ENCODE measurements at regions not wholly inside any gene's neighbourhood (a gene's known extent, or its start where the extent isn't known, plus 50 kb on each side); places are given as distances from the start of the nearest gene placed in this dataset.

GRCh38 chr10:113493195-113493594 is 59.7 kb upstream of the HABP2 start:
- Histone ChIP-seq H3K27ac (no peak overlapping the region), H3K36me3 (no peaks in the 10 kb centered on the region), H3K27me3 (no peaks in the 10 kb centered on the region), H3K9ac (ENCODE audit: low read depth in 2 of 2, low read length in 2 of 2) (no peak overlapping the region), H3K4me1 (no peaks in the 10 kb centered on the region), H3K4me3 (no peak overlapping the region), H3K9me3 (no peaks in the 10 kb centered on the region)
- no peak for DNase-seq
- intact Hi-C loops (cut with DNase I), result no loop called here
- TF ChIP-seq CTCF (IDR thresholded peaks at IDR 0.05), result no peak

- Histone ChIP-seq H3K36me3 (no peaks in the 10 kb centered on the region), H3K4me3 (no peak overlapping the region), H3K9me3 (no peaks in the 10 kb centered on the region), H3K9ac (ENCODE audit: low read depth in 2 of 2, low read length in 2 of 2) (no peak overlapping the region), H3K4me1 (no peaks in the 10 kb centered on the region), H3K27me3 (no peaks in the 10 kb centered on the region), H3K27ac (no peak overlapping the region)
- intact Hi-C loops (cut with DNase I), result no loop called here
- no peak for TF ChIP-seq CTCF (IDR thresholded peaks at IDR 0.05)
- no peak for DNase-seq
Observed at GRCh38 chr10:113493882-113494301, 59.0 kb upstream of the HABP2 start.

DNA sequence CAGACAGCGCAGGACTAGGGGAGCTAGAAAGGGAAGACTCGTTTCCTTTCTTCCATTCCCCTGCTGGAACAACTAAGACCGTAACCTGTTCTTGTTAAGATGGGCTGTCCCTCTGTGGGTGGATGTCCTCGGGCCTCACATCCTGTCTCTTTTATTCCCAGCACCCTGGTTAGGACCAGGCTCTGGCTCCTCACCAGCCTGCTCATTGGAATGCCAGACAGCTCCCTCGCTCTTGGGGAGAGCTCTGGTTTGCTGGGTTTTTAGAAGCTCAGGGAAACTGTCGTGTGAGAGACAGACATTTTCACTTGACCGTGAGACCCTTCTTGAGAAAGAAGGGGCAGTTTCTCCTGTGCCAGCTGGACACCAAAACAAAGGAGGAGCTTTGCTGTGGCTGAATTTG is 58.1 kb upstream of the HABP2 start:
- intact Hi-C loops (cut with DNase I), result no loop called here
- TF ChIP-seq CTCF (IDR thresholded peaks at IDR 0.05), result no peak
- no peaks in the 10 kb centered on the region for H3K9me3 ChIP-seq
- H3K27me3 ChIP-seq, result no peaks in the 10 kb centered on the region
- DNase-seq, result no peak
- H3K4me3 ChIP-seq, result no peak overlapping the region
- no peak overlapping the region for H3K9ac ChIP-seq (ENCODE audit: low read depth in 2 of 2, low read length in 2 of 2)
- no peaks in the 10 kb centered on the region for H3K4me1 ChIP-seq
- no peaks in the 10 kb centered on the region for H3K36me3 ChIP-seq
- no peak overlapping the region for H3K27ac ChIP-seq

DNA sequence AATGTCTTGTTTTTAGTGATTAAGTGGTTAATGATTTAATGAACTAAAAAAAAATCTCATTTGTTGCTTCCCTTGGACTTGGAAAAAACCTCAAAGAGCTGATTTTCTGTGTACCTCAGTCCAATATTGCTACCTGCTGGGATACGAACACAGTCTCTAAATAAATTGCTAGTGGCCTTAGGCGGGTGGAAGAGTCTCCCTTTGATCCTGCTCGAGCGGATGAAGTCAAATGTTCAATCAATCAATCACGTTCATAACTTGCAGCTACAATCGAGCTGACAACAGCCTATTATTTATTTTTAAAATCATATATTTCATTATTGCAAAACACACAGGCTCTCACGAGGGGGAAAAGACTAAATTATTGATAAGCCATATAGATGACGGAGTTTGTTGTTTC is 57.3 kb upstream of the HABP2 start:
- no peak for TF ChIP-seq CTCF (IDR thresholded peaks at IDR 0.05)
- Histone ChIP-seq H3K36me3 (no peaks in the 10 kb centered on the region), H3K9ac (ENCODE audit: low read depth in 2 of 2, low read length in 2 of 2) (no peak overlapping the region), H3K4me1 (no peaks in the 10 kb centered on the region), H3K27me3 (no peaks in the 10 kb centered on the region), H3K9me3 (no peaks in the 10 kb centered on the region), H3K4me3 (no peak overlapping the region), H3K27ac (no peak overlapping the region)
- no peak for DNase-seq
- intact Hi-C loops (cut with DNase I), result no loop called here

DNA sequence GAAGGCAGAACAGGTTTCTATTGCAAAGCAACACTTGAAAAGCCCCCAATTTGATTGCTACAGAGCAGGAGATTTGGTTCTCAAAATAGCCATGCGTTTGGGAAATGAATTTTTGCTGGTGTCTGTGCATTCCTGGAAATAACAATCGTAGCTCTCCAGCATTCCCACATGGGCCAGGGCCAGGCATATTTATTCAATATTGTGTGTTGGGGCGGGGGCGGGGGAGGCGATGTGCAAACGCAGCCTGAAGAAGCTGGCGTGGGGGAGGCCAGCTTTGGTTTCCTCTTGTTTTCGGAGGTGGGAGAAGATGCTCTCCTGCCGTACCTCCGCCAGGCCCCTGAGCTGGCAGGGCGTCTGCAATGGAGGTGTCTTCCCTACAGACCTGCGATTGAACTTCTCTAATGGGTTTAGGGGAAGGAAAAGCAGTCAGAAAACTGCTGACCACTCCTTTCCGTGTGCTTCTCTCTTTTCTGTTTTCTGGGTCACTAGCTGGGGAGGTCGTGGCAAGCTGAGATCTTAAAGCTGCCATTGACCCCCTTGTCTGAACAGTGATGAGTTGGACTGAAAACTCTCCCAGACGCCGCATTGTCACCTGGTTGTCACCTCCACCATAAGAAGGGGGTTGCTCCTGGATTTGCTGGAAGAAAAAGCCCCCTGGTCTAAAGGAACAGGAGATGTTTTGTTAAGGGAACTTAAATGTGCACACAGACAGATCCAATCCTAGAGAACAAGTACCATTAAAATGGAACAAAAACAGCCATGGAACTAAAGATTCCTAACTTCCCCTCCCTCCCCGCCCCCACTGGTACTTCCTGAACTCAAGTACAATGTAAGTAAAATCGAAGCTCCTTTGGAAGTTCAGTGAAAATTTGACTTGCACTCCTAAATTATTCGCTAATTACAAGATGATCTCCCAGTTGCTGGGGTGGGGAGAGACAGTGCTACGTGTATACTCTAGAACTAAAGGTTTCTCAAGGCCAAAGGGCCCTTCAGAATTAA is 56.4 kb upstream of the HABP2 start:
- no peaks in the 10 kb centered on the region for H3K9me3 ChIP-seq
- no peaks in the 10 kb centered on the region for H3K4me1 ChIP-seq
- no peak overlapping the region for H3K27ac ChIP-seq
- DNase-seq, result no peak
- H3K9ac ChIP-seq (ENCODE audit: low read depth in 2 of 2, low read length in 2 of 2), result no peak overlapping the region
- intact Hi-C loops (cut with DNase I), result no loop called here
- no peaks in the 10 kb centered on the region for H3K27me3 ChIP-seq
- TF ChIP-seq CTCF (IDR thresholded peaks at IDR 0.05), result no peak
- H3K4me3 ChIP-seq, result no peak overlapping the region
- no peaks in the 10 kb centered on the region for H3K36me3 ChIP-seq
